GM23248 (cell line): ENCODE measurements at regions not wholly inside any gene's neighbourhood (a gene's known extent, or its start where the extent isn't known, plus 50 kb on each side); places are given as distances from the start of the nearest gene placed in this dataset.

Experiments
- EZH2 ChIP-seq: fragments of 200-600 bp; sonication (generic); IDR thresholded peaks from 2 replicates; pipeline ENCODE4 v1.6.1; 2018; ENCODE audit warnings: antibody characterized with exemption, mild to moderate bottlenecking; ENCODE audit not compliant: insufficient read depth, poor library complexity, severe bottlenecking
- EZH2phosphoT487 ChIP-seq: fragments of 200-600 bp; sonication (generic); IDR thresholded peaks from 2 replicates; pipeline ENCODE4 v1.6.1; 2018; ENCODE audit warnings: antibody characterized with exemption, moderate library complexity, mild to moderate bottlenecking, low read depth; ENCODE audit not compliant: insufficient read depth

GRCh38 chr1:82950606-82951200 lies 1048.2 kb downstream of the TTLL7 start:
- TF ChIP-seq EZH2phosphoT487 (no peak), EZH2 (no peak)
